ENCODE measurements at regions not wholly inside any gene's neighbourhood (a gene's known extent, or its start where the extent isn't known, plus 50 kb on each side); places are given as distances from the start of the nearest gene placed in this dataset.
"Not testable (repeated sequence)": the region's sequence is repeated elsewhere in the genome, so short reads cannot be mapped to it uniquely, and the experiment has no call there.

DNA sequence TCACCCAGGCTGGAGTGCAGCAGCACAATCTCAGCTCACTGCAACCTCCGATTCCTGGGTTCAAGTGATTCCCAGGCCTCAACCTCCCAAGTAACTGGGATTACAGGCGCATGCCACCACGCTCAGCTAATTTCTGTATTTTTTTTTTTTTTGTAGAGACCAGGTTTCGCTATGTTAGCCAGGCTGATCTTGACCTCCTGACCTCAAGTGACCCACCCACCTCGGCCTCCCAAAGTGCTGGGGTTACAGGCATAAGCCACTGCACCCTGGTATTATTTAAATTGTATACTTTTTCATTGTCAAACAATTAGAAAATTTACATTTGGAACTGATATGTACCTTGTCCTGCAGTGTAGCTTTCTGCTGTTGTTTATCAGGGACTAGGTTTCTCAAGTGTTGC lies 111.3 kb upstream of the ZSWIM2 start:
- TF ChIP-seq CTCF, EP300, POLR2AphosphoS5, POLR2A (IDR thresholded peaks at IDR 0.05): not testable (repeated sequence)

All from sigmoid colon (tissue), 4 donors.